GM23338 (cell line): ENCODE measurements at regions not wholly inside any gene's neighbourhood (a gene's known extent, or its start where the extent isn't known, plus 50 kb on each side); places are given as distances from the start of the nearest gene placed in this dataset.

Source experiments
- ATAC-seq: fragments of 200-7000 bp; cut with Tn5 transposase; 3 replicates; pipeline ENCODE4 v1.9.1; 2020
- DNase-seq: peaks from one replicate; pipeline ENCODE4 v3.0.0-alpha.2; 2015; ENCODE audit warnings: low spot score
- H2AFZ ChIP-seq: fragments of 200-600 bp; sonication (generic); 2 replicates; pipeline ENCODE4 v1.8.0; 2016; ENCODE audit warnings: antibody characterized with exemption, mild to moderate bottlenecking, moderate library complexity
- H3F3A ChIP-seq: fragments of 200-600 bp; sonication (generic); replicated peaks from 2 replicates; pipeline ENCODE4 v1.8.0; 2017; ENCODE audit warnings: antibody characterized with exemption, mixed run types, low read depth
- H3K27ac ChIP-seq: fragments of 200-600 bp; sonication (generic); 2 replicates; pipeline ENCODE4 v1.6.1; 2016; ENCODE audit warnings: low read depth
- H3K27me3 ChIP-seq: fragments of 200-600 bp; sonication (generic); 2 replicates; pipeline ENCODE4 v1.8.0; 2016; ENCODE audit warnings: mild to moderate bottlenecking, mixed run types, moderate library complexity; ENCODE audit not compliant: insufficient read depth
- H3K36me3 ChIP-seq: fragments of 200-600 bp; sonication (generic); 2 replicates; pipeline ENCODE4 v1.8.0; 2016; ENCODE audit warnings: mild to moderate bottlenecking; ENCODE audit not compliant: insufficient read depth
- H3K4me1 ChIP-seq: fragments of 200-600 bp; sonication (generic); 2 replicates; pipeline ENCODE4 v1.8.0; 2016; ENCODE audit warnings: mild to moderate bottlenecking, moderate library complexity; ENCODE audit not compliant: insufficient read depth
- H3K4me2 ChIP-seq: fragments of 200-600 bp; sonication (generic); 2 replicates; pipeline ENCODE4 v1.7.1; 2017; ENCODE audit warnings: mixed run types
- H3K4me3 ChIP-seq: fragments of 200-600 bp; sonication (generic); 2 replicates; pipeline ENCODE4 v1.6.1; 2016; ENCODE audit warnings: mixed run types
- H3K79me2 ChIP-seq: fragments of 200-600 bp; sonication (generic); replicated peaks from 2 replicates; pipeline ENCODE4 v1.8.0; 2017; ENCODE audit warnings: mild to moderate bottlenecking; ENCODE audit not compliant: insufficient read depth
- H3K9me2 ChIP-seq: fragments of 200-600 bp; sonication (generic); 2 replicates; pipeline ENCODE4 v1.8.0; 2017; ENCODE audit not compliant: insufficient read depth
- H4K20me1 ChIP-seq: fragments of 200-600 bp; sonication (generic); replicated peaks from 2 replicates; pipeline ENCODE4 v1.8.0; 2017; ENCODE audit warnings: mild to moderate bottlenecking; ENCODE audit not compliant: insufficient read depth
- H3K27ac Mint-ChIP-seq: 2 replicates; pipeline ENCODE4 v1.8.0; 2020; ENCODE audit warnings: inconsistent platforms, mild to moderate bottlenecking, moderate library complexity, mixed read lengths
- H3K27me3 Mint-ChIP-seq: 3 replicates; pipeline ENCODE4 v1.8.0; 2022; ENCODE audit warnings: low read depth, mild to moderate bottlenecking, moderate library complexity, mixed read lengths, inconsistent platforms; ENCODE audit not compliant: insufficient read depth, poor library complexity
- H3K36me3 Mint-ChIP-seq: 3 replicates; pipeline ENCODE4 v1.8.0; 2021; ENCODE audit warnings: low read depth, mild to moderate bottlenecking, inconsistent platforms, moderate library complexity, mixed read lengths
- H3K4me1 Mint-ChIP-seq: 3 replicates; pipeline ENCODE4 v1.8.0; 2020; ENCODE audit warnings: mild to moderate bottlenecking, inconsistent platforms, mixed read lengths
- H3K4me3 Mint-ChIP-seq: 3 replicates; pipeline ENCODE4 v1.8.0; 2021; ENCODE audit warnings: moderate library complexity, mild to moderate bottlenecking, inconsistent platforms, mixed read lengths
- H3K9me3 Mint-ChIP-seq: 3 replicates; pipeline ENCODE4 v1.8.0; 2020; ENCODE audit warnings: moderate library complexity, mild to moderate bottlenecking, inconsistent platforms, mixed read lengths
- CREB1 ChIP-seq: fragments of 250-450 bp; sonication (Bioruptor Pico); IDR thresholded peaks from 2 replicates; pipeline ENCODE4 v1.5.0; 2020; ENCODE audit warnings: low read depth, mild to moderate bottlenecking, moderate library complexity
- CTCF ChIP-seq, 2 experiments: fragments of 200-600 bp in 1 of 2; sonication (generic) in 1 of 2; conservative IDR thresholded peaks; 2 replicates each; pipeline versions ENCODE4 v1.5.1 to v1.6.1; 2016 to 2017; ENCODE audit warnings: antibody characterized with exemption in 2 of 2, low read depth in 2 of 2, mild to moderate bottlenecking in 2 of 2, moderate library complexity in 1 of 2
- ETS1 ChIP-seq: IDR thresholded peaks from 2 replicates; pipeline ENCODE4 v1.6.1; 2016; ENCODE audit warnings: antibody characterized with exemption
- EZH2 ChIP-seq: fragments of 200-600 bp; sonication (generic); IDR thresholded peaks from one replicate; pipeline ENCODE4 v1.8.0; 2017; ENCODE audit warnings: antibody characterized with exemption, mild to moderate bottlenecking, low read depth; ENCODE audit not compliant: unreplicated experiment
- EZH2phosphoT487 ChIP-seq: fragments of 200-600 bp; sonication (generic); IDR thresholded peaks from one replicate; pipeline ENCODE4 v1.8.1; 2018; ENCODE audit warnings: antibody characterized with exemption; ENCODE audit not compliant: unreplicated experiment
- JUNB ChIP-seq: IDR thresholded peaks from one replicate; pipeline ENCODE4 v1.6.1; 2016; ENCODE audit warnings: antibody characterized with exemption; ENCODE audit not compliant: unreplicated experiment
- NANOG ChIP-seq: IDR thresholded peaks from 2 replicates; pipeline ENCODE4 v1.6.1; 2016; ENCODE audit warnings: antibody characterized with exemption, borderline replicate concordance
- POLR2AphosphoS5 ChIP-seq: IDR thresholded peaks from 2 replicates; pipeline ENCODE4 v1.6.1; 2016; ENCODE audit warnings: antibody characterized with exemption, low read depth
- REST ChIP-seq: IDR thresholded peaks from one replicate; pipeline ENCODE4 v1.6.1; 2018; ENCODE audit warnings: antibody characterized with exemption; ENCODE audit not compliant: unreplicated experiment
- STAT1 ChIP-seq: IDR thresholded peaks from one replicate; pipeline ENCODE4 v1.6.1; 2016; ENCODE audit warnings: antibody characterized with exemption; ENCODE audit not compliant: unreplicated experiment
- ZNF114 ChIP-seq: fragments of 250-450 bp; sonication (Bioruptor Pico); IDR thresholded peaks from 2 replicates; pipeline ENCODE4 v1.5.0; 2020; ENCODE audit warnings: mild to moderate bottlenecking, moderate library complexity
- ZNF331 ChIP-seq: fragments of 250-450 bp; sonication (Bioruptor Pico); IDR thresholded peaks from 2 replicates; pipeline ENCODE4 v1.5.0; 2020; ENCODE audit warnings: low read depth, mild to moderate bottlenecking, moderate library complexity
- TF ChIP-seq, protein P1 (sequence below): fragments of 250-450 bp; sonication (Bioruptor Pico); IDR thresholded peaks from 2 replicates; pipeline ENCODE4 v1.5.0; 2020; ENCODE audit warnings: mild to moderate bottlenecking, moderate library complexity

GRCh38 chr14:23863836-23864235, 89.7 kb upstream of the DHRS4 start:
- no peak overlapping the region for H2AFZ ChIP-seq
- Mint-ChIP-seq H3K36me3 (no peaks in the 10 kb centered on the region), H3K4me1 (peaks cover 13% of the 10 kb centered on the region), H3K4me3 (no peak overlapping the region), H3K27ac (no peak overlapping the region), H3K9me3 (no peaks in the 10 kb centered on the region), H3K27me3 (peaks cover 2% of the 10 kb centered on the region)
- ATAC-seq (no peak), DNase-seq (no peak)
- H3K79me2 ChIP-seq = no peaks in the 10 kb centered on the region
- no peaks in the 10 kb centered on the region for H3K36me3 ChIP-seq
- H3K9me2 ChIP-seq = peaks cover 5% of the 10 kb centered on the region; the same call in 1 of the 2 replicates
- H3K4me2 ChIP-seq = no peak overlapping the region
- no peaks in the 10 kb centered on the region for H3F3A ChIP-seq
- H3K4me1 ChIP-seq = no peaks in the 10 kb centered on the region
- H3K27me3 ChIP-seq = no peaks in the 10 kb centered on the region
- no peak for TF ChIP-seq EZH2phosphoT487
- no peak for TF ChIP-seq CREB1
- no peak for TF ChIP-seq CTCF (conservative IDR thresholded peaks at IDR 0.05; ENCODE audit: low read depth in 2 of 2)
- TF ChIP-seq POLR2AphosphoS5 = no peak
- no peak for TF ChIP-seq ETS1
- no peak for TF ChIP-seq ZNF331
- no peak for TF ChIP-seq STAT1
- no peak for TF ChIP-seq JUNB
- no peak for TF ChIP-seq NANOG
- no peak for TF ChIP-seq ZNF114 (CRISPR knock-in tag)
- TF ChIP-seq EZH2 = no peak
- TF ChIP-seq, protein P1, sequence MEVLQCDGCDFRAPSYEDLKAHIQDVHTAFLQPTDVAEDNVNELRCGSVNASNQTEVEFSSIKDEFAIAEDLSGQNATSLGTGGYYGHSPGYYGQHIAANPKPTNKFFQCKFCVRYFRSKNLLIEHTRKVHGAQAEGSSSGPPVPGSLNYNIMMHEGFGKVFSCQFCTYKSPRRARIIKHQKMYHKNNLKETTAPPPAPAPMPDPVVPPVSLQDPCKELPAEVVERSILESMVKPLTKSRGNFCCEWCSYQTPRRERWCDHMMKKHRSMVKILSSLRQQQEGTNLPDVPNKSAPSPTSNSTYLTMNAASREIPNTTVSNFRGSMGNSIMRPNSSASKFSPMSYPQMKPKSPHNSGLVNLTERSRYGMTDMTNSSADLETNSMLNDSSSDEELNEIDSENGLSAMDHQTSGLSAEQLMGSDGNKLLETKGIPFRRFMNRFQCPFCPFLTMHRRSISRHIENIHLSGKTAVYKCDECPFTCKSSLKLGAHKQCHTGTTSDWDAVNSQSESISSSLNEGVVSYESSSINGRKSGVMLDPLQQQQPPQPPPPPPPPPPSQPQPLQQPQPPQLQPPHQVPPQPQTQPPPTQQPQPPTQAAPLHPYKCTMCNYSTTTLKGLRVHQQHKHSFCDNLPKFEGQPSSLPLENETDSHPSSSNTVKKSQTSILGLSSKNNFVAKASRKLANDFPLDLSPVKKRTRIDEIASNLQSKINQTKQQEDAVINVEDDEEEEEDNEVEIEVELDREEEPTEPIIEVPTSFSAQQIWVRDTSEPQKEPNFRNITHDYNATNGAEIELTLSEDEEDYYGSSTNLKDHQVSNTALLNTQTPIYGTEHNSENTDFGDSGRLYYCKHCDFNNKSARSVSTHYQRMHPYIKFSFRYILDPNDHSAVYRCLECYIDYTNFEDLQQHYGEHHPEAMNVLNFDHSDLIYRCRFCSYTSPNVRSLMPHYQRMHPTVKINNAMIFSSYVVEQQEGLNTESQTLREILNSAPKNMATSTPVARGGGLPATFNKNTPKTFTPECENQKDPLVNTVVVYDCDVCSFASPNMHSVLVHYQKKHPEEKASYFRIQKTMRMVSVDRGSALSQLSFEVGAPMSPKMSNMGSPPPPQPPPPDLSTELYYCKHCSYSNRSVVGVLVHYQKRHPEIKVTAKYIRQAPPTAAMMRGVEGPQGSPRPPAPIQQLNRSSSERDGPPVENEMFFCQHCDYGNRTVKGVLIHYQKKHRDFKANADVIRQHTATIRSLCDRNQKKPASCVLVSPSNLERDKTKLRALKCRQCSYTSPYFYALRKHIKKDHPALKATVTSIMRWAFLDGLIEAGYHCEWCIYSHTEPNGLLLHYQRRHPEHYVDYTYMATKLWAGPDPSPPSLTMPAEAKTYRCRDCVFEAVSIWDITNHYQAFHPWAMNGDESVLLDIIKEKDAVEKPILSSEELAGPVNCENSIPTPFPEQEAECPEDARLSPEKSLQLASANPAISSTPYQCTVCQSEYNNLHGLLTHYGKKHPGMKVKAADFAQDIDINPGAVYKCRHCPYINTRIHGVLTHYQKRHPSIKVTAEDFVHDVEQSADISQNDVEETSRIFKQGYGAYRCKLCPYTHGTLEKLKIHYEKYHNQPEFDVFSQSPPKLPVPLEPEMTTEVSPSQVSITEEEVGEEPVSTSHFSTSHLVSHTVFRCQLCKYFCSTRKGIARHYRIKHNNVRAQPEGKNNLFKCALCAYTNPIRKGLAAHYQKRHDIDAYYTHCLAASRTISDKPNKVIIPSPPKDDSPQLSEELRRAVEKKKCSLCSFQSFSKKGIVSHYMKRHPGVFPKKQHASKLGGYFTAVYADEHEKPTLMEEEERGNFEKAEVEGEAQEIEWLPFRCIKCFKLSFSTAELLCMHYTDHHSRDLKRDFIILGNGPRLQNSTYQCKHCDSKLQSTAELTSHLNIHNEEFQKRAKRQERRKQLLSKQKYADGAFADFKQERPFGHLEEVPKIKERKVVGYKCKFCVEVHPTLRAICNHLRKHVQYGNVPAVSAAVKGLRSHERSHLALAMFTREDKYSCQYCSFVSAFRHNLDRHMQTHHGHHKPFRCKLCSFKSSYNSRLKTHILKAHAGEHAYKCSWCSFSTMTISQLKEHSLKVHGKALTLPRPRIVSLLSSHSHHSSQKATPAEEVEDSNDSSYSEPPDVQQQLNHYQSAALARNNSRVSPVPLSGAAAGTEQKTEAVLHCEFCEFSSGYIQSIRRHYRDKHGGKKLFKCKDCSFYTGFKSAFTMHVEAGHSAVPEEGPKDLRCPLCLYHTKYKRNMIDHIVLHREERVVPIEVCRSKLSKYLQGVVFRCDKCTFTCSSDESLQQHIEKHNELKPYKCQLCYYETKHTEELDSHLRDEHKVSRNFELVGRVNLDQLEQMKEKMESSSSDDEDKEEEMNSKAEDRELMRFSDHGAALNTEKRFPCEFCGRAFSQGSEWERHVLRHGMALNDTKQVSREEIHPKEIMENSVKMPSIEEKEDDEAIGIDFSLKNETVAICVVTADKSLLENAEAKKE (CRISPR knock-in tag) = no peak
- TF ChIP-seq REST = no peak
- H4K20me1 ChIP-seq = no peaks in the 10 kb centered on the region
- H3K27ac ChIP-seq = no peak overlapping the region
- no peak overlapping the region for H3K4me3 ChIP-seq
